GM21619 (cell line): ENCODE measurements at regions not wholly inside any gene's neighbourhood (a gene's known extent, or its start where the extent isn't known, plus 50 kb on each side); places are given as distances from the start of the nearest gene placed in this dataset.
A peak's percentile ranks its signal among the peaks of the same experiment; 100 is the strongest.

Source experiments
- ATAC-seq: cut with Tn5 transposase; IDR thresholded peaks from one replicate; pipeline ENCODE4 v1.9.1; 2021; ENCODE audit not compliant: unreplicated experiment

DNA sequence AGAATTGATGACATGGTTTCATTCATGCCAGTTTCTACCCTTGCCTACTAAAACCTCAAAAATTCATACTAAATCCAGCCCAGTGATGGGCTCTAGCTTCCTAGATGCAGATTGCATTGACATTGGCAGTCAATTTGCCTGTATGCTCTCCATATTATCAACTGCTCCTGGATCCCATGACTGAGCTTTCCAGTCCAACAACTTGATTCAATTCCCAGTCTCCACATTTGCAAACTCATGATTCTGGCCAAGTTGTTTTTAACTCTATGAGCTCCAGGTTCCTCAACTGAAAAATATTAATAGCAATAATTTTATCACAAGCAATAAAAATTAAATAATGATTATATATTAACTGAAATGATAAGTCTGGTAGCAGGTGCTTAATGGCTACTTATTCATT is 51.0 kb upstream of the DSC1 start:
- no peak for ATAC-seq

DNA sequence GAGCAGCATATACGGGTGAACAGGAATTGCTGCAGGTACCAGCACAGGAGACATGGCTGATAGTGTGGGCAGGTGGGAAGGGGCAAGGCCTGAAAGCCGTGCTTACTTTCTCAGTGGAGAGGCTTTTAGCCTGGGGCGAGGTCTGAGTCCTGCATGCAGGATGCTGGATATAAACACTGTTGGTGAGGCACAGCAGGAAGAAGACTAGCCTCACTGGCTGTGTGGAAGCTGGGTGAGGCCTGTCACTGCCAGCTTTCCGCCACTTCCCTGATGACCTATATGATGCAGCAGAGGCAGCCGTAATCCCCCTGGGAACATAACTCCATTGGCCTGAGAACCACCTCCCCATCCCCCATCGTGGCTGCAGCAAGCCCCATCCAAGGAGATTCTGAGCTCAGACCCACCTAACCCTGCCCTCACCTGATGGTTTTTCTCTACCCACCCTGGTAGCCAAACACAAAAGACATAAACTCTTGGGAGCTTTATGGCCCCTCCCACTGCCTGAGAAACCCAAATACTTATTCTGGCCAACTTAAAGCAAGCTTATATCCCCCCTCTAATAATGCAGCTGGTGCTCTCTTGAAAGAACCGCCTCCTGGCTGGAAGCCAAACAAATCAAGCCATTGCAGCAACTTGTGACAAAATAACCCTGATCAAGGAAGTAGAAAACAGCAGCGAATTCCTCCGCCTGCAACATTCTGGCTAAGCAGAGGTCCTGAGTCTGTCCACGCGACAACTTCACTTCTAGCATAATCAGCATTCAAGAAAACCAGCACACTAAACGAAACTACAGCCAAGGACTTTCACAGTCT is 54.6 kb upstream of the DSC1 start:
- ATAC-seq = no peak

DNA sequence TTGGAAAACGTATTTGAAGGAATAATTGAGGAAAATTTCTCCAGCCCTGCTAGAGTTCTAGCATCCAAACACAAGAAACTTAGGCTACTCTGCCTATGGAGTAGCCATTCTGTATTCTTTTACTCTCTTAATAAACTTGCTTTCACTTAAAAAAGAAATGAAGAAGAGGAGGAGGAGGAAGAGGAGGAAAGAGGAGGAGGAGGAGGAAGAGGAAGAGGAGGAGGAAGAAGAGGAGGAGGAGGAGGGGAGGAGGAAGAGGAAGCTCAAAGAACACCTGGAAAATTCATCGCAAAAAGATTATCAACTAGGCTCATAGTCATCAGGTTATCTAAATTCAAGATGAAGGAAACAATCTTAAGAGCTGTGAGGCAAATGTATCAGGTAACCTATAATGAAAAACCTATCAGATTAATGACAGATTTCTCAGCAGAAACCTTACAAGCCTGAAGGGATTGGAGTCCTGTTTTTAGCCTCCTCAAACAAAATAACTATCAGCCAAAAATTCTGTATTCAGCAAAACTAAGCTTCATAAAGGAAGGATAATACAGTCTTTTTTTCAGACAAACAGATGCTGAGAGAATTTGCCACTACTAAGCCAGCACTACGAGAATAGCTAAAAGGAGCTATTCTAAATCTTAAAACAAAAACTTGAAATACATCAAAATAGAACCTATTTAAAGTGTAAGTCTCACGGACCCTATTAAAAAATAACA is 56.2 kb upstream of the DSC1 start:
- ATAC-seq = no peak

GRCh38 chr18:31219395-31219794 is 56.7 kb upstream of the DSC1 start:
- ATAC-seq = no peak

- no peak for ATAC-seq
Measured at GRCh38 chr18:31223371-31223770, 60.7 kb upstream of the DSC1 start.

DNA sequence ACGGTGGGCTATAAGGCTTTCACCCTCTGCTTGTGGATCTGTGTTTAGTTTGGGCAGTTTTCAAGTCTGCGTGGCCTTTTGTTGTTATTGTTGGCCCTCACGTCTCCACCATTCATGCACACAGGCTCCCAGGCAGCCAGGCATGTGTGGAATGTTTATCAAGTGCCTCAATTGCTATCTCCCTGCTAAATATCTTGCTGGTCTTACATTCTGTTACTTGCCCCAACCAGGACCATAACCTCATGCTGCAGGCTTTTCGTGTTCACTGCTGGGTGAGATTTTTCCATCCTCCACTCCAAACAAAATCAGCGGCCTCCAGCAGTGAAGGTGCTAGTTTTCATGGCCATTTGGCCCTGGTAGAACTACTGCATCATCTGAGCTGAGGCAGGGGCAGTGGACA is 63.0 kb upstream of the DSC1 start:
- no peak for ATAC-seq

- no peak for ATAC-seq
Measured at GRCh38 chr18:31227497-31228229, 65.0 kb upstream of the DSC1 start.

- no peak for ATAC-seq
Measured at GRCh38 chr18:31229829-31230228, 67.2 kb upstream of the DSC1 start.

GRCh38 chr18:31230495-31230894 is 67.8 kb upstream of the DSC1 start:
- ATAC-seq = peak; percentile 81

- no peak for ATAC-seq
Measured at GRCh38 chr18:31232013-31232412, 69.4 kb upstream of the DSC1 start.

- ATAC-seq = no peak
Measured at GRCh38 chr18:31232775-31233424, 70.2 kb upstream of the DSC1 start.

- ATAC-seq = no peak
Measured at GRCh38 chr18:31233621-31234275, 71.1 kb upstream of the DSC1 start.

GRCh38 chr18:31235856-31236255 is 73.2 kb upstream of the DSC1 start:
- no peak for ATAC-seq

GRCh38 chr18:31237142-31237541 is 74.5 kb upstream of the DSC1 start:
- ATAC-seq = no peak

DNA sequence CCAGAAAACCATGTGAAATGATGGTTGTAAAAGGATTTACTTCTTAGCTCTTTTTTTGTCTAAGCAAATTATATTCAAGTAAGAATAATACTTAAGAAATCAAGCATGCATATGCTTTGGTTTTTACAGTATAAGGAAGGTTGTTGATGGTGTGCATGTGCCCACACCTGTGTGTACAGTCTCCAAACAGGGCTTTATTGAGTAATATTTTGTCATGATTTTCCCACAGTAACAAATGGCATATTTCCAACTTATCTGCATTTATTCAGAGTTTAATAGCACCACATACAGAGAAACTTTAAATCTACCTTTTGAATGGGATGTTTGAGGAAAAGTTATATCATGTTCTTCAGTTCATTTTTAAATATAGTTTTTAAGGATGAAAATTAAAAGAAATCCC is 76.5 kb upstream of the DSG1 start:
- no peak for ATAC-seq

- peak; percentile 65 for ATAC-seq
Measured at GRCh38 chr18:31241900-31242409, 76.0 kb upstream of the DSG1 start.

- no peak for ATAC-seq
Measured at GRCh38 chr18:31243740-31244512, 74.0 kb upstream of the DSG1 start.

GRCh38 chr18:31244771-31245394 is 73.1 kb upstream of the DSG1 start:
- ATAC-seq = no peak

DNA sequence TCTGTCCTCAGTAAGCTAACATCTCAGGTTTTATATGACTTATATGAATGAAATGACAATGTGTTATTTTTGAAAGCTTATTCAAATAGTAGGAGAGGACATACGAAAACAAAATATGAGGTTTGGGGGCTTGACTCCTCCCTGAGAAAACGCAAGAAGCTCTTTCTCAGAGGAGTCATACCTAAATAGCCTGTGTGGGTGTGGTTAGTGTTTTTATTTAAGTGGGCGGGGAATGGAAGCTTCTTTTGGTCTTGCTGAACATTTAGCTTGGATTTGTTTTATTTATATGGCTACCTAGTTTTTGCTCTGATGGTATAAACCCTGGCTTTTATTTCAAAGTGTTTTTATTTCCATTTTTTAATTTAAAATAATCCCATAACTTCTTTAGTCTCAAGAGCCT is 72.1 kb upstream of the DSG1 start:
- ATAC-seq = no peak
